ENCODE measurements at regions not wholly inside any gene's neighbourhood (a gene's known extent, or its start where the extent isn't known, plus 50 kb on each side); places are given as distances from the start of the nearest gene placed in this dataset.

DNA sequence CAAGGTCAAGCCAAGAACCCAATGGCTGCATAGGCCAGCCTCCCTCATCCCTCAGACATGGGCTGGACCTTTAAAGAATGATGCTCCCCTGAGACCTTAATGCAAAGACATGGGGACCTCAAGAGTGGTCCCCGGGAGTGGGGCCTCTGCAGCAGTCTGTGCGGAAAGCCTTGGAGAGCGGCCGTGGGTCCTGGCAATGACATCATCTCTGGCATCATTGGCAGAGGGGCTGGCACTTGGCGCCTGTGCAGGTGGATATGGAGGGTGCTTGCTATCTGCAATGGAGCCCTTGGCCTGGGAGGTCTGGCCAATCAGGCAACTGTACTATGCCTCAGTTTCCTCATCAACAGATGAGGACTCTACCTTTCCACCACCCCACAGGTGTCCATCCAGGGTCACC, 365.5 kb upstream of the MKI67 start:
- no peak for TF ChIP-seq POLR2A (IDR thresholded peaks at IDR 0.05; ENCODE audit: low read length)
- no peak for TF ChIP-seq GATA1 (IDR thresholded peaks at IDR 0.05; ENCODE audit: low read depth, low read length)

Measured in erythroblast (primary cell).